T47D (cell line): ENCODE measurements at regions not wholly inside any gene's neighbourhood (a gene's known extent, or its start where the extent isn't known, plus 50 kb on each side); places are given as distances from the start of the nearest gene placed in this dataset.

ENCODE experiments used
- DNase-seq, 2 experiments: peaks; one replicate each; pipeline versions ENCODE4 v3.0.0 to v3.0.0-alpha.2; 2011 to 2012; ENCODE audit warnings: low read depth in 1 of 2, low spot score in 1 of 2
- JUND ChIP-seq: IDR thresholded peaks from 2 replicates; pipeline ENCODE4 v1.6.1; 2012; ENCODE audit warnings: low read depth
- in situ Hi-C: cut with HindIII; loops from 2 replicates; pipeline ENCODE4 v1.10.0; 2016; ENCODE audit warnings: low sequenced_read_pairs, low pct_unique_long_range_greater_than_20kb

GRCh38 chr4:124173912-124174311 lies 538.6 kb downstream of the ANKRD50 start:
- no peak for DNase-seq
- in situ Hi-C loops = no loop called here

GRCh38 chr4:124177647-124178425 lies 534.7 kb downstream of the ANKRD50 start:
- in situ Hi-C loops = no loop called here
- DNase-seq = no peak
- TF ChIP-seq JUND = no peak

More at GRCh38 chr4:124173912-124174311, 538.6 kb downstream of the ANKRD50 start:
- no peak for TF ChIP-seq JUND

- no peak for DNase-seq
- TF ChIP-seq JUND = no peak
- in situ Hi-C loops = no loop called here
These were observed 534.0 kb downstream of the ANKRD50 start for GRCh38 chr4:124178449-124179021.

- TF ChIP-seq JUND = no peak
- in situ Hi-C loops = no loop called here
- DNase-seq = peak in 1 of 2 experiments; percentile 9
These were observed 532.9 kb downstream of the ANKRD50 start for GRCh38 chr4:124179506-124180186.

- TF ChIP-seq JUND = no peak
- in situ Hi-C loops = no loop called here
- no peak for DNase-seq
These were observed 531.5 kb downstream of the ANKRD50 start for GRCh38 chr4:124181039-124181438.

GRCh38 chr4:124183231-124183630 lies 529.3 kb downstream of the ANKRD50 start:
- DNase-seq = no peak
- no peak for TF ChIP-seq JUND
- in situ Hi-C loops = no loop called here

GRCh38 chr4:124183926-124184325 lies 528.6 kb downstream of the ANKRD50 start:
- DNase-seq = no peak
- in situ Hi-C loops = no loop called here
- no peak for TF ChIP-seq JUND

- no peak for DNase-seq
- no peak for TF ChIP-seq JUND
- in situ Hi-C loops = no loop called here
These were observed 527.7 kb downstream of the ANKRD50 start for GRCh38 chr4:124184792-124185191.

- DNase-seq = no peak
- in situ Hi-C loops = no loop called here
- TF ChIP-seq JUND = no peak
These were observed 523.9 kb downstream of the ANKRD50 start for GRCh38 chr4:124188595-124188994.

GRCh38 chr4:124189545-124189944 lies 523.0 kb downstream of the ANKRD50 start:
- in situ Hi-C loops = no loop called here
- TF ChIP-seq JUND = no peak
- DNase-seq = no peak

- in situ Hi-C loops = no loop called here
- DNase-seq = no peak
- TF ChIP-seq JUND = no peak
These were observed 521.2 kb downstream of the ANKRD50 start for GRCh38 chr4:124191329-124191728.

GRCh38 chr4:124192544-124192943 lies 520.0 kb downstream of the ANKRD50 start:
- no peak for TF ChIP-seq JUND
- in situ Hi-C loops = no loop called here
- no peak for DNase-seq

- in situ Hi-C loops = no loop called here
- TF ChIP-seq JUND = no peak
- no peak for DNase-seq
These were observed 513.3 kb downstream of the ANKRD50 start for GRCh38 chr4:124199185-124199584.

GRCh38 chr4:124199755-124200154 lies 512.8 kb downstream of the ANKRD50 start:
- DNase-seq = no peak
- in situ Hi-C loops = no loop called here
- TF ChIP-seq JUND = no peak
